HCT116 (cell line): ENCODE measurements at regions not wholly inside any gene's neighbourhood (a gene's known extent, or its start where the extent isn't known, plus 50 kb on each side); places are given as distances from the start of the nearest gene placed in this dataset.

Experiments
- ATAC-seq: fragments of 200-7000 bp; cut with Tn5 transposase; 2 replicates; pipeline ENCODE4 v1.9.1; 2020; ENCODE audit warnings: mild to moderate bottlenecking, moderate library complexity
- BruUV-seq: library from RNA; stranded (reverse); fragments of 400-500 nt; replicated peaks from 2 replicates; lab custom pipeline; 2021; lab: Mats Ljungman, UMichigan
- CTCF ChIA-PET: fragments of 300-600 bp; sonication (Branson Sonifier 250); formaldehyde crosslinking; loops from one replicate; lab custom pipeline; 2021; ENCODE audit warnings: antibody characterized with exemption; lab: Charles Lee
- POLR2A ChIA-PET: fragments of 300-600, 350-600 bp; sonication (Branson Sonifier 250); formaldehyde crosslinking; loops from one replicate; lab custom pipeline; 2021; ENCODE audit warnings: antibody characterized with exemption; lab: Charles Lee
- RAD21 ChIA-PET, 2 experiments: fragments of 300-600 bp; sonication (Branson Sonifier 250); formaldehyde crosslinking; loops; one replicate each; lab custom pipeline; 2023; ENCODE audit warnings: low total read pairs in 2 of 2; ENCODE audit not compliant: uncharacterized antibody in 2 of 2, unreplicated experiment in 2 of 2, low non-redundant PET in 1 of 2; lab: Charles Lee
- DNase-seq: peaks from one replicate; pipeline ENCODE4 v3.0.0-alpha.2; 2010; ENCODE audit warnings: low read depth, low spot score
- H2AFZ ChIP-seq: fragments of 200-600 bp; shearing (Covaris generic), sonication (generic); 2 replicates; pipeline ENCODE4 v1.6.1; 2017; ENCODE audit warnings: low read depth, mixed run types, mixed read lengths, antibody characterized with exemption, low read length; ENCODE audit not compliant: poor library complexity, severe bottlenecking
- H3K27ac ChIP-seq: 2 replicates; pipeline ENCODE4 v1.5.1; 2012; ENCODE audit warnings: low read depth, low read length
- H3K27me3 ChIP-seq: fragments of 200-600 bp; sonication (generic); 2 replicates; pipeline ENCODE4 v1.6.1; 2016; ENCODE audit warnings: mixed run types, low read length, mixed read lengths; ENCODE audit not compliant: insufficient read depth
- H3K36me3 ChIP-seq, 2 experiments: fragments of 200-500 bp in 1 of 2; fragments of 200-600 bp in 1 of 2; sonication (Bioruptor generic) in 1 of 2; sonication (generic) in 1 of 2; 2 replicates each; pipeline versions ENCODE4 v1.5.1 to v1.6.1; 2014 to 2016; ENCODE audit warnings: low read length in 2 of 2, inconsistent platforms in 1 of 2, mixed read lengths in 1 of 2, mixed run types in 1 of 2; ENCODE audit not compliant: insufficient read depth in 2 of 2, control insufficient read depth in 1 of 2
- H3K4me1 ChIP-seq, 2 experiments: fragments of 200-600 bp in 1 of 2; sonication (generic) in 1 of 2; 2 replicates each; pipeline versions ENCODE4 v1.5.1 to v1.6.1; 2012 to 2017; ENCODE audit warnings: low read length in 2 of 2, inconsistent platforms in 1 of 2, mild to moderate bottlenecking in 1 of 2, mixed read lengths in 1 of 2, mixed run types in 1 of 2, moderate library complexity in 1 of 2; ENCODE audit not compliant: insufficient read depth in 2 of 2, control insufficient read depth in 1 of 2
- H3K4me2 ChIP-seq: fragments of 200-600 bp; sonication (generic); 2 replicates; pipeline ENCODE4 v1.6.1; 2017; ENCODE audit warnings: mixed run types, low read length, mixed read lengths
- H3K4me3 ChIP-seq, 2 experiments: fragments of 200-600 bp in 1 of 2; sonication (generic) in 1 of 2; replicated peaks in 1 of 2; 2 replicates each; pipeline ENCODE4 v1.5.1; 2011 to 2016; ENCODE audit warnings: low read length in 2 of 2, control low read depth in 1 of 2, low read depth in 1 of 2, mild to moderate bottlenecking in 1 of 2, mixed read lengths in 1 of 2, mixed run types in 1 of 2
- H3K79me2 ChIP-seq: fragments of 200-600 bp; sonication (generic); 2 replicates; pipeline ENCODE4 v1.6.1; 2017; ENCODE audit warnings: mild to moderate bottlenecking, mixed run types, low read length, moderate library complexity, mixed read lengths; ENCODE audit not compliant: insufficient read depth
- H3K9ac ChIP-seq: fragments of 200-600 bp; sonication (generic); 2 replicates; pipeline ENCODE4 v1.6.1; 2016; ENCODE audit warnings: low read length, mixed read lengths
- H3K9me2 ChIP-seq: fragments of 200-600 bp; sonication (generic), shearing (Covaris generic); 2 replicates; pipeline ENCODE4 v1.6.1; 2017; ENCODE audit warnings: mixed run types, mild to moderate bottlenecking, moderate library complexity; ENCODE audit not compliant: insufficient read depth
- H3K9me3 ChIP-seq, 2 experiments: fragments of 200-500 bp in 1 of 2; fragments of 200-600 bp in 1 of 2; sonication (Bioruptor generic) in 1 of 2; sonication (generic) in 1 of 2; 2 replicates each; pipeline ENCODE4 v1.6.1; 2014 to 2017; ENCODE audit warnings: low read length in 2 of 2, mixed read lengths in 2 of 2, inconsistent platforms in 1 of 2, low read depth in 1 of 2, mild to moderate bottlenecking in 1 of 2, mixed run types in 1 of 2, moderate library complexity in 1 of 2; ENCODE audit not compliant: control insufficient read depth in 1 of 2, insufficient read depth in 1 of 2
- H4K20me1 ChIP-seq: fragments of 200-600 bp; sonication (generic), shearing (Covaris generic); 2 replicates; pipeline ENCODE4 v1.6.1; 2017; ENCODE audit warnings: mixed run types, mild to moderate bottlenecking, moderate library complexity; ENCODE audit not compliant: insufficient read depth
- CBX3 ChIP-seq: IDR thresholded peaks from 2 replicates; pipeline ENCODE4 v1.6.1; 2012; ENCODE audit warnings: low read depth
- EZH2 ChIP-seq: fragments of 200-600 bp; sonication (generic); IDR thresholded peaks from 2 replicates; pipeline ENCODE4 v1.6.1; 2017; ENCODE audit warnings: antibody characterized with exemption, mixed run types
- EZH2phosphoT487 ChIP-seq: fragments of 200-600 bp; IDR thresholded peaks from 2 replicates; pipeline ENCODE4 v1.6.1; 2018; ENCODE audit warnings: antibody characterized with exemption, borderline replicate concordance
- FOSL1 ChIP-seq: IDR thresholded peaks from 2 replicates; pipeline ENCODE4 v1.6.1; 2012; ENCODE audit warnings: low read depth
- JUND ChIP-seq: IDR thresholded peaks from 2 replicates; pipeline ENCODE4 v1.6.1; 2012
- POLR2A ChIP-seq: IDR thresholded peaks from 2 replicates; pipeline ENCODE4 v1.7.0; 2011; ENCODE audit warnings: borderline replicate concordance; ENCODE audit not compliant: insufficient read depth, insufficient read length; ENCODE audit errors: extremely low read depth
- POLR2AphosphoS5 ChIP-seq: IDR thresholded peaks from 2 replicates; pipeline ENCODE4 v1.6.1; 2011; ENCODE audit warnings: mild to moderate bottlenecking, low read depth, low read length, moderate library complexity
- RAD21 ChIP-seq: IDR thresholded peaks from 2 replicates; pipeline ENCODE4 v1.6.1; 2012; ENCODE audit warnings: low read depth, mild to moderate bottlenecking
- SRF ChIP-seq: IDR thresholded peaks from 2 replicates; pipeline ENCODE4 v1.6.1; 2012; ENCODE audit warnings: low read depth
- YY1 ChIP-seq: IDR thresholded peaks from 2 replicates; pipeline ENCODE4 v1.6.1; 2011; ENCODE audit warnings: low read length, low read depth, moderate library complexity, mild to moderate bottlenecking; ENCODE audit not compliant: insufficient replicate concordance; ENCODE audit errors: extremely low read depth
- ZFX ChIP-seq: fragments of 450-650 bp; IDR thresholded peaks from 2 replicates; pipeline ENCODE4 v1.6.1; 2017
- ZNF274 ChIP-seq: fragments of 200-500 bp; sonication (Bioruptor generic); IDR thresholded peaks from 2 replicates; pipeline ENCODE4 v1.6.1; 2014; ENCODE audit warnings: mild to moderate bottlenecking, low read depth, low read length, inconsistent platforms
- intact Hi-C: fragments of 100-400 bp; cut with micrococcal nuclease; formaldehyde crosslinking; loops from 2 replicates; pipeline ENCODE4 v1.10.0; 2022
- TF ChIP-seq, protein P1 (sequence below): IDR thresholded peaks from 2 replicates; pipeline ENCODE4 v1.6.1; 2012
- TF ChIP-seq, protein P2 (sequence below): IDR thresholded peaks from 2 replicates; pipeline ENCODE4 v1.6.1; 2011; ENCODE audit warnings: mild to moderate bottlenecking, low read length, moderate library complexity; ENCODE audit not compliant: insufficient replicate concordance; ENCODE audit errors: extremely low read depth
- TF ChIP-seq, protein P3 (sequence below), 3 experiments: fragments of 200-600 bp in 1 of 3; sonication (generic) in 1 of 3; IDR thresholded peaks in 2 of 3; conservative IDR thresholded peaks in 1 of 3; 2 replicates each; pipeline ENCODE4 v1.5.1; 2012 to 2017; ENCODE audit warnings: low read depth in 2 of 3, low read length in 2 of 3, antibody characterized with exemption in 1 of 3, borderline replicate concordance in 1 of 3, control low read depth in 1 of 3, mild to moderate bottlenecking in 1 of 3, mixed read lengths in 1 of 3, mixed run types in 1 of 3, moderate library complexity in 1 of 3; ENCODE audit not compliant: insufficient read depth in 1 of 3
- TF ChIP-seq, protein P4 (sequence below): IDR thresholded peaks from 2 replicates; pipeline ENCODE4 v1.6.1; 2012

DNA sequence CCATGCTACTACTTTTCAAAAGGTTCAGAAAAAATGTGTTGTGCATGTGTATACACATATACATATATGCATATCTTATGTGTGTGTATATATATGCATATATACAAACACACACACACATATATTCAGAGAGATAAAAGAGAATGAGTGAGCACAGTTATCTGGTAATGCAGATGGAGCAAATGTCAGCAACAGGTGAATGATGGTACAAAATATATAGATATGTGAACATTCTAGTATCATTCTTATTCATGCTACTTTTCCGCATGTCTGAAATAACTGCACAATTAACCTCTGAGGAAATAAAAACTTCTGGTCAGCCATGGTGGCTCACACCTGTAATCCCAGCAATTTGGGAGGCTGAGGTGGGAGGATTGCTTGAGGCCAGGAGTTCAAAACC is 222.6 kb upstream of the NANOGP8 start:
- CTCF ChIA-PET, result no interaction called here
- TF ChIP-seq CBX3 (no peak), YY1 (no peak), EZH2phosphoT487 (no peak), ZNF274 (no peak), JUND (no peak), FOSL1 (no peak), ZFX (no peak), EZH2 (no peak), POLR2A (no peak), SRF (no peak), POLR2AphosphoS5 (no peak), RAD21 (no peak)
- TF ChIP-seq, protein P1, sequence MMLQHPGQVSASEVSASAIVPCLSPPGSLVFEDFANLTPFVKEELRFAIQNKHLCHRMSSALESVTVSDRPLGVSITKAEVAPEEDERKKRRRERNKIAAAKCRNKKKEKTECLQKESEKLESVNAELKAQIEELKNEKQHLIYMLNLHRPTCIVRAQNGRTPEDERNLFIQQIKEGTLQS, result no peak
- TF ChIP-seq, protein P2, sequence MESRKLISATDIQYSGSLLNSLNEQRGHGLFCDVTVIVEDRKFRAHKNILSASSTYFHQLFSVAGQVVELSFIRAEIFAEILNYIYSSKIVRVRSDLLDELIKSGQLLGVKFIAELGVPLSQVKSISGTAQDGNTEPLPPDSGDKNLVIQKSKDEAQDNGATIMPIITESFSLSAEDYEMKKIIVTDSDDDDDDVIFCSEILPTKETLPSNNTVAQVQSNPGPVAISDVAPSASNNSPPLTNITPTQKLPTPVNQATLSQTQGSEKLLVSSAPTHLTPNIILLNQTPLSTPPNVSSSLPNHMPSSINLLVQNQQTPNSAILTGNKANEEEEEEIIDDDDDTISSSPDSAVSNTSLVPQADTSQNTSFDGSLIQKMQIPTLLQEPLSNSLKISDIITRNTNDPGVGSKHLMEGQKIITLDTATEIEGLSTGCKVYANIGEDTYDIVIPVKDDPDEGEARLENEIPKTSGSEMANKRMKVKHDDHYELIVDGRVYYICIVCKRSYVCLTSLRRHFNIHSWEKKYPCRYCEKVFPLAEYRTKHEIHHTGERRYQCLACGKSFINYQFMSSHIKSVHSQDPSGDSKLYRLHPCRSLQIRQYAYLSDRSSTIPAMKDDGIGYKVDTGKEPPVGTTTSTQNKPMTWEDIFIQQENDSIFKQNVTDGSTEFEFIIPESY, result no peak
- TF ChIP-seq, protein P3, sequence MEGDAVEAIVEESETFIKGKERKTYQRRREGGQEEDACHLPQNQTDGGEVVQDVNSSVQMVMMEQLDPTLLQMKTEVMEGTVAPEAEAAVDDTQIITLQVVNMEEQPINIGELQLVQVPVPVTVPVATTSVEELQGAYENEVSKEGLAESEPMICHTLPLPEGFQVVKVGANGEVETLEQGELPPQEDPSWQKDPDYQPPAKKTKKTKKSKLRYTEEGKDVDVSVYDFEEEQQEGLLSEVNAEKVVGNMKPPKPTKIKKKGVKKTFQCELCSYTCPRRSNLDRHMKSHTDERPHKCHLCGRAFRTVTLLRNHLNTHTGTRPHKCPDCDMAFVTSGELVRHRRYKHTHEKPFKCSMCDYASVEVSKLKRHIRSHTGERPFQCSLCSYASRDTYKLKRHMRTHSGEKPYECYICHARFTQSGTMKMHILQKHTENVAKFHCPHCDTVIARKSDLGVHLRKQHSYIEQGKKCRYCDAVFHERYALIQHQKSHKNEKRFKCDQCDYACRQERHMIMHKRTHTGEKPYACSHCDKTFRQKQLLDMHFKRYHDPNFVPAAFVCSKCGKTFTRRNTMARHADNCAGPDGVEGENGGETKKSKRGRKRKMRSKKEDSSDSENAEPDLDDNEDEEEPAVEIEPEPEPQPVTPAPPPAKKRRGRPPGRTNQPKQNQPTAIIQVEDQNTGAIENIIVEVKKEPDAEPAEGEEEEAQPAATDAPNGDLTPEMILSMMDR (IDR thresholded peaks at IDR 0.05 in 2 of 3, conservative IDR thresholded peaks at IDR 0.05 in 1 of 3; ENCODE audit: borderline replicate concordance in 1 of 3, insufficient read depth in 1 of 3, low read depth in 2 of 3, low read length in 2 of 3), result no peak
- TF ChIP-seq, protein P4, sequence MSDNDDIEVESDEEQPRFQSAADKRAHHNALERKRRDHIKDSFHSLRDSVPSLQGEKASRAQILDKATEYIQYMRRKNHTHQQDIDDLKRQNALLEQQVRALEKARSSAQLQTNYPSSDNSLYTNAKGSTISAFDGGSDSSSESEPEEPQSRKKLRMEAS, result no peak
- Histone ChIP-seq H3K27me3 (no peaks in the 10 kb centered on the region), H3K4me3 (no peak overlapping the region), H3K4me2 (no peak overlapping the region), H3K27ac (no peak overlapping the region), H4K20me1 (no peaks in the 10 kb centered on the region), H3K36me3 (no peaks in the 10 kb centered on the region), H3K9ac (no peak overlapping the region), H3K9me2 (no peaks in the 10 kb centered on the region), H3K4me1 (peaks cover 19 to 28% of the 10 kb centered on the region in 2 experiments), H3K9me3 (no peaks in the 10 kb centered on the region), H3K79me2 (no peaks in the 10 kb centered on the region), H2AFZ (no peak overlapping the region)
- POLR2A ChIA-PET, result no interaction called here
- RAD21 ChIA-PET, result no interaction called here
- no peak for ATAC-seq
- BruUV-seq, result no TSS peak
- DNase-seq, result no peak
- intact Hi-C loops, result no loop called here
